ENCODE measurements at regions not wholly inside any gene's neighbourhood (a gene's known extent, or its start where the extent isn't known, plus 50 kb on each side); places are given as distances from the start of the nearest gene placed in this dataset.

GRCh38 chr11:116257883-116258282 lies 514.9 kb downstream of the BUD13 start:
- TF ChIP-seq CTCF (IDR thresholded peaks at IDR 0.05) = no peak

GRCh38 chr11:116257092-116257491 lies 515.7 kb downstream of the BUD13 start:
- no peak for TF ChIP-seq CTCF (IDR thresholded peaks at IDR 0.05)

- no peak for TF ChIP-seq CTCF (IDR thresholded peaks at IDR 0.05)
These were observed 516.6 kb downstream of the BUD13 start for GRCh38 chr11:116256215-116256614.

- no peak for TF ChIP-seq CTCF (IDR thresholded peaks at IDR 0.05)
These were observed 517.4 kb downstream of the BUD13 start for GRCh38 chr11:116255321-116255953.

DNA sequence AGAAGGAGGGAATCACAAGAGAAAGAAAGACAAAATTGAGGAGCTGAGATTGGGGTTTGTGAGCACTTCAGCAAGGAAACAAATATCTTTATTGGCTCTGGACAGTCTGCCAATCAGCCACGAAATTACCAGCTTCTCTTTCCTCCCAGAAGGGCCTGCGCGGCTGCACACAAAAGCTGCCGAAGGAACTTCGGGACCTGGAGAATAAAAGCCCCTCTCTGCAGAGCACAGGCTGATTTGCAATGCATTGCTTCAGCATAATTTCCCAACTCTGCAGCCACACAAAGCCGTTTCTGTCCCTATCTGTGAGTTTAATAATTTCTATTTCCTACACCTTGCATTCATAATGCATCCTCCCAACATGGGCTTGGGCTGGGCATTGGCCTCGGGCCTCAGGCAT lies 522.6 kb downstream of the BUD13 start:
- TF ChIP-seq CTCF (IDR thresholded peaks at IDR 0.05) = no peak

DNA sequence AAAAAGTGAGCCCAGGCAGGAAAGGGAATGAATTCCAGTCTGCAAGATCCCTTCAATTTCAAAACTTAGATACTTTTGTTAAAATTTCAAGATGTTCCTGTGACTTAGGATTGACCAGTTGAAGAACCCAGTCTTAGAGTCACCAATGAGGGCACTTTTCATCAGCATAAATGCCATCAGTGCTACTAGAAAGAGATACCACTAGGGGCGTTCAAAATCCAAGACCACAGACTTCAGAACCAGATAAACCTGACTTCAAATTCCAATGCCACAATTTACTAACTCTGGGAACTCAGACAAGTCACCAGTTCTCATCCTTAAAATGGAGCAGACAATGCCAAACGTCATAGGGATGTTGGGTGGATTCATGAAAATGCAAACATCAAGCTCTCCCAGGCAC lies 523.2 kb downstream of the BUD13 start:
- TF ChIP-seq CTCF (IDR thresholded peaks at IDR 0.05) = no peak

DNA sequence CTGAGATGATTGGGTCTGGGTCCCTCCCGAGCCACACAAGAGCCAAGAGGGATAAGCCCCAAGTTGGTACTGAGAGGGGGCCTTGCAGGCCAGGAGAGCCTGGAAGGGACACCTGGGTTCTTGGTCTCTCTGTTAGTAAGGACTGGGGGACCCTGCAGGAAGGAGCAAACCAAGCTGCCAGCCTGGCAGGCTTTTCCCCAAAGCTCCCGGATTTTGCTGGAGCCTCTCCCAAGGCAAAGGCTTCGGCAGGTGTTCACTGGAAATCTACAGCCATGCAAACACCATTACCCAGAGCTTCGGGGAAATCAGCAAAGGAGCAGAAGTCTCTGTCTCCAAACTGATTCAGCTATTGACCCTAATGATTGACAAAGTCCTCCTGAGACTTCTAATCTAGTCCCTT lies 527.9 kb downstream of the BUD13 start:
- TF ChIP-seq CTCF (IDR thresholded peaks at IDR 0.05) = no peak

DNA sequence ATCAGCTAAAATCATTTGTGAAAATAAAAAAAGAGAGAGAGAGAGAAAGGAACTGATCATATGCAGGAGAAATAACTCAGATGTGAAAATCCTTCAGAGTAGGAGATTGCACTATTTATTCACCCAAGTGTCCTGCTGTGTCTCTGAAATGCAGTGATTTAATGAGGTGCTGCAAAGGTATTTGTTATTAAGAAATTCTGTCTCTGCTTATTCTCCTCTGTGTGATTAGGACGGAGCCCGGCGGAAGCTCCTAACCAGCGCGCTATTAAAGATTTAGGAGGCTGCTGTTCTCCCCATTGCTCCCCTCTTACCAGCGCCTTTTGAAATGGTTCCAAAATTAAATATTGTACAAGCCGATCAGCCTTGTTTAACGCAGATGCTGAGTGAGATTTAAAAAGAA lies 528.3 kb downstream of the BUD13 start:
- no peak for TF ChIP-seq CTCF (IDR thresholded peaks at IDR 0.05)

Data from LNCAP (cell line).